A673 (cell line): ENCODE measurements at regions not wholly inside any gene's neighbourhood (a gene's known extent, or its start where the extent isn't known, plus 50 kb on each side); places are given as distances from the start of the nearest gene placed in this dataset.

Source experiments
- EZH2 ChIP-seq: fragments of 200-600 bp; sonication (generic); IDR thresholded peaks from 2 replicates; pipeline ENCODE4 v1.6.1; 2017; ENCODE audit warnings: borderline replicate concordance, low read depth, mild to moderate bottlenecking, mixed read lengths, antibody characterized with exemption, low read length; ENCODE audit not compliant: poor library complexity, severe bottlenecking
- TF ChIP-seq, protein P1 (sequence below): fragments of 300-800, 200-600 bp; sonication (generic); conservative IDR thresholded peaks from 2 replicates; pipeline ENCODE4 v1.5.1; 2017; ENCODE audit warnings: low read depth, mild to moderate bottlenecking, antibody characterized with exemption, low read length, moderate library complexity, mixed read lengths

DNA sequence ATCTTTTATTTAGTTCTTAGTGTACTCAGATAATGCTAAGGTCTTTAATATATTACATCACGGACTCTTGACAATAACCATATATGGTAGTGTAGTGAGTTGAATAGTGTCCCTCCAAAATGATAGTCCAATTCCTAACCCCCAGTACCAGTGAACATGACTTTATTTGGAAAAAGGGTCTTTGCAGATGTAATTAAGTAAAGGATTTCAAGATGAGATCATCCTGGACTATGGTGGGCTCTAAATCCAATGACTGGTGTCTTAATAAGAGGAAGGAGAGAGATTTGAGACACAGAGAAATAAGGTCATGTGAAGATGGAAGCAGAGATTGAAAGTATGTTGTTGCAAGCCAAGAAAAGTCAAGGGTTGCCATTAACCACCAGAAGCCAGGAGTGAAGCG is 236.5 kb upstream of the DIPK2B start:
- TF ChIP-seq, protein P1, sequence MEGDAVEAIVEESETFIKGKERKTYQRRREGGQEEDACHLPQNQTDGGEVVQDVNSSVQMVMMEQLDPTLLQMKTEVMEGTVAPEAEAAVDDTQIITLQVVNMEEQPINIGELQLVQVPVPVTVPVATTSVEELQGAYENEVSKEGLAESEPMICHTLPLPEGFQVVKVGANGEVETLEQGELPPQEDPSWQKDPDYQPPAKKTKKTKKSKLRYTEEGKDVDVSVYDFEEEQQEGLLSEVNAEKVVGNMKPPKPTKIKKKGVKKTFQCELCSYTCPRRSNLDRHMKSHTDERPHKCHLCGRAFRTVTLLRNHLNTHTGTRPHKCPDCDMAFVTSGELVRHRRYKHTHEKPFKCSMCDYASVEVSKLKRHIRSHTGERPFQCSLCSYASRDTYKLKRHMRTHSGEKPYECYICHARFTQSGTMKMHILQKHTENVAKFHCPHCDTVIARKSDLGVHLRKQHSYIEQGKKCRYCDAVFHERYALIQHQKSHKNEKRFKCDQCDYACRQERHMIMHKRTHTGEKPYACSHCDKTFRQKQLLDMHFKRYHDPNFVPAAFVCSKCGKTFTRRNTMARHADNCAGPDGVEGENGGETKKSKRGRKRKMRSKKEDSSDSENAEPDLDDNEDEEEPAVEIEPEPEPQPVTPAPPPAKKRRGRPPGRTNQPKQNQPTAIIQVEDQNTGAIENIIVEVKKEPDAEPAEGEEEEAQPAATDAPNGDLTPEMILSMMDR = no peak
- no peak for TF ChIP-seq EZH2
